ENCODE measurements at regions not wholly inside any gene's neighbourhood (a gene's known extent, or its start where the extent isn't known, plus 50 kb on each side); places are given as distances from the start of the nearest gene placed in this dataset.

DNA sequence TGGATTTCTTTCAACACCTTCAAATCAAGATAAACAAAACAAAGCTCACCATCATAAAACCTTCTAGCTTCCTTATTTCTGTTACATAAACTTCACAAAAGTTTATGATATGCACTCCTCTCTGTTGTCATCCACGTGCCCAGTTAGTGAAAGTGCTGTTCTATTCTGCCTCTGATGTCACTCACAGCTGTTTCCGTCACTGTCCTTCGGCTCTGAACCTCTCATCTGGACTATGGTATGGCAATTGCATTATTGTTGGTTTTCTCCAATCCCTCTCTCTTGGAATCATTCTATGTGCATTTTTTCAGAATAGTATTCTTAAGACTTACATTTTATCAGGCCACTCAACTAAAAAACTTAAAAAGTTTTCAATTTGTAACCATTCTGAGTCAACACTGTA is 264.2 kb upstream of the DAPK1 start:
- no peak for TF ChIP-seq CTCF (IDR thresholded peaks at IDR 0.05)

- no peak for TF ChIP-seq CTCF (IDR thresholded peaks at IDR 0.05)
Measured at GRCh38 chr9:87233899-87234455, 263.7 kb upstream of the DAPK1 start.

DNA sequence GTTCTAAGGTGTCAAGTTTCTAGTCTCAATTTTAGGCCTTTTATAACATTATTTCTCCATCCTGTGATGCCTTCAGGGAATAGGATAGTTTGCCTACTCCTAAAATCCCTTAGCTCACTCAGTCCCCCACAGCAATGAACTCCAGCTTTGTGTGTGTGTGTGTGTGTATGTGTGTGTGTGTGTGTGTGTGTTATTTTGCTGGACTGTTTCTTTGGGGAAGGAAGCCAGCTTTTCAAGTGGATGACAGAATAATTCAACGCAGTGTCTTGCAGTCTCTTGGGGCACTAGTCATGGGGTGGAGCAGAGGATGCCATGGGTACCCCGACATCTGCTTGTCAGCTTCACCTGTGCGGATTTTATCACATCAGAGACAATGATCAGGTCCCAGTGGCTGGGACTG is 262.8 kb upstream of the DAPK1 start:
- no peak for TF ChIP-seq CTCF (IDR thresholded peaks at IDR 0.05)

DNA sequence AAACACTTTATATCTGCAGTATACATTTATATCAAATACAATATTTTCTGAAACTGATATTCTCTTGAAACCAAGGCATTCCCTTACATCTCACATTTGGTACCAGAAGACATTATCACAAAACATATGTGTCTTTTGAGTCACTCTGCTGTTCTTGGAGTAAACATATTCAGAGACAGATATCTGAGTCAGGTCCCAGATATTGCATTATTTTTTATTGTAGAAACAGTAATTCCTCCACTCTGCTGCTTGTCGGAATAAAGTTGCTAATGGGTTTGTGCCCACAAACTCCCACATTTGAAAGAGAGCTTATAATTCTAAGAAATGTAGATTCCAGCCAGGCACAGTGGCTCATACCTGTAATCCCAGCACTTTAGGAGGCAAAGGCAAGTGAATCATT is 261.1 kb upstream of the DAPK1 start:
- TF ChIP-seq CTCF (IDR thresholded peaks at IDR 0.05) = no peak

DNA sequence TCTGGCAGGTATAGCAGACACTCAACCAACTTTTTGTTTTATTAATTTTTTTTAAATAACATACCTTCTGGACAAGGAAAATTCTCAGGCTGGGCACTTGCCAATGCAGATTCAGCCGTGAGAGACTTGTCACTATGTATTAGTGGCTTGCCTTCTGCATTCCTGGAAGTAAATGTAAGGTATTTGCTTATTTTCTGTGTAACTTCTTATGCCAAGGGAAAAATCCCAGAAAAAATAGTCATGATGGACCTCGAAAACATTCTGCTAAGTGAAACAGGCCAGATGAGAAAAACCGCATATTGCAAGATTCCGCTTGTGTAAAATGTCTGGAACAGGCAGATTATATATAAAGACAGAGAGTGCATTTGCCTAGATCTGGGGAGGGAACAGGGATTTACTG is 260.3 kb upstream of the DAPK1 start:
- no peak for TF ChIP-seq CTCF (IDR thresholded peaks at IDR 0.05)

GRCh38 chr9:87238545-87238944 is 259.1 kb upstream of the DAPK1 start:
- no peak for TF ChIP-seq CTCF (IDR thresholded peaks at IDR 0.05)

DNA sequence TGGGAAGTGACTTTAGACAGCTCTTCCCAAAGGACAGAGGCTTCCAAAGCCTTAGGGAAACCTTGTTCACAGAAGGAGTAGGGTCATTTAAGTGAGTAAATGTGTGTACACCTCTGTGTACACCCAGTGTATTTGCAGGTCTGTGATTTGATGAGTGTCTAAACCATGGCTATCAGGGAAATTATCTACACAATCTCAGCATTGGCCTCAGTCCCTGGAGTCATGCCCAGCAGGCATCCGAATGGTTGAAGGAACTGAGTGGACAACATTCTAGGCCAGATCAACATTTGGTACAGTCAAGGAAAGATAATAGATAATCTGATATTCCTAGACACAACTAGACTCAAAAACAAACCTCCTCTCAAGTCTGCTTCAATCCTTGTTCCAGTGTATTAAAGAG is 258.4 kb upstream of the DAPK1 start:
- TF ChIP-seq CTCF (IDR thresholded peaks at IDR 0.05) = no peak

- TF ChIP-seq CTCF (IDR thresholded peaks at IDR 0.05) = no peak
Measured at GRCh38 chr9:87243602-87244001, 254.1 kb upstream of the DAPK1 start.
